H9 (cell line): ENCODE measurements at regions not wholly inside any gene's neighbourhood (a gene's known extent, or its start where the extent isn't known, plus 50 kb on each side); places are given as distances from the start of the nearest gene placed in this dataset.

Source experiments
- DNase-seq: peaks from one replicate; pipeline ENCODE4 v3.0.0-alpha.2; 2017
- H2AFZ ChIP-seq: one replicate; pipeline ENCODE4 v1.6.1; 2013; ENCODE audit warnings: mild to moderate bottlenecking, low read length, control low read depth, moderate library complexity
- H2AK5ac ChIP-seq: 2 replicates; pipeline ENCODE4 v1.6.1; 2013; ENCODE audit warnings: low read length, control low read depth, mixed read lengths; ENCODE audit not compliant: insufficient read length
- H2BK120ac ChIP-seq: one replicate; pipeline ENCODE4 v1.6.1; 2013; ENCODE audit warnings: low read depth, mild to moderate bottlenecking, low read length, control low read depth, inconsistent platforms; ENCODE audit not compliant: poor library complexity, severe bottlenecking
- H2BK12ac ChIP-seq: 2 replicates; pipeline ENCODE4 v1.6.1; 2013; ENCODE audit warnings: low read length, control low read depth, mixed read lengths, low read depth; ENCODE audit not compliant: insufficient read length
- H2BK15ac ChIP-seq: 2 replicates; pipeline ENCODE4 v1.6.1; 2013; ENCODE audit warnings: low read depth, low read length, control low read depth
- H2BK20ac ChIP-seq: one replicate; pipeline ENCODE4 v1.6.1; 2013; ENCODE audit warnings: low read depth, mild to moderate bottlenecking, low read length, control low read depth, inconsistent platforms; ENCODE audit not compliant: poor library complexity, severe bottlenecking
- H2BK5ac ChIP-seq: 2 replicates; pipeline ENCODE4 v1.6.1; 2013; ENCODE audit warnings: low read length, control low read depth, mixed read lengths; ENCODE audit not compliant: insufficient read length
- H3K14ac ChIP-seq: 2 replicates; pipeline ENCODE4 v1.6.1; 2013; ENCODE audit warnings: low read length, control low read depth; ENCODE audit not compliant: insufficient read depth
- H3K18ac ChIP-seq: 2 replicates; pipeline ENCODE4 v1.6.1; 2013; ENCODE audit warnings: low read depth, mild to moderate bottlenecking, mixed read lengths, low read length, control low read depth; ENCODE audit not compliant: insufficient read length
- H3K23ac ChIP-seq: 2 replicates; pipeline ENCODE4 v1.6.1; 2013; ENCODE audit warnings: low read length, control low read depth, mixed read lengths, low read depth; ENCODE audit not compliant: insufficient read length
- H3K23me2 ChIP-seq: 2 replicates; pipeline ENCODE4 v1.6.1; 2013; ENCODE audit warnings: low read depth, mild to moderate bottlenecking, mixed read lengths, low read length, control low read depth; ENCODE audit not compliant: insufficient read length, poor library complexity, severe bottlenecking
- H3K27ac ChIP-seq: 2 replicates; pipeline ENCODE4 v1.5.1; 2013; ENCODE audit warnings: low read length, control low read depth, mixed read lengths, low read depth; ENCODE audit not compliant: insufficient read length
- H3K27me3 ChIP-seq: 2 replicates; pipeline ENCODE4 v1.6.1; 2013; ENCODE audit warnings: low read length, control low read depth, inconsistent platforms; ENCODE audit not compliant: insufficient read depth
- H3K4ac ChIP-seq: 2 replicates; pipeline ENCODE4 v1.6.1; 2013; ENCODE audit warnings: low read depth, mild to moderate bottlenecking, control low read depth, inconsistent platforms, low read length, moderate library complexity
- H3K4me1 ChIP-seq: 2 replicates; pipeline ENCODE4 v1.6.1; 2013; ENCODE audit warnings: low read length, control low read depth, inconsistent platforms; ENCODE audit not compliant: insufficient read depth
- H3K4me2 ChIP-seq: 2 replicates; pipeline ENCODE4 v1.6.1; 2013; ENCODE audit warnings: low read length, control low read depth, mixed read lengths; ENCODE audit not compliant: insufficient read length, insufficient read depth
- H3K56ac ChIP-seq: 2 replicates; pipeline ENCODE4 v1.6.1; 2013; ENCODE audit warnings: low read depth, mild to moderate bottlenecking, mixed read lengths, low read length, control low read depth; ENCODE audit not compliant: insufficient read length
- H3K79me1 ChIP-seq: 2 replicates; pipeline ENCODE4 v1.6.1; 2013; ENCODE audit warnings: low read depth, mild to moderate bottlenecking, moderate library complexity, low read length, control low read depth, inconsistent platforms; ENCODE audit not compliant: insufficient read depth, poor library complexity, severe bottlenecking
- H3K79me2 ChIP-seq: 2 replicates; pipeline ENCODE4 v1.6.1; 2013; ENCODE audit warnings: low read length, control low read depth, inconsistent platforms; ENCODE audit not compliant: insufficient read depth
- H3K9ac ChIP-seq: 2 replicates; pipeline ENCODE4 v1.6.1; 2013; ENCODE audit warnings: low read length, control low read depth, mixed read lengths; ENCODE audit not compliant: insufficient read length; ENCODE audit errors: extremely low read depth
- H3K9me3 ChIP-seq: one replicate; pipeline ENCODE4 v1.6.1; 2013; ENCODE audit warnings: low read depth, low read length, inconsistent platforms; ENCODE audit not compliant: control insufficient read depth
- H3T11ph ChIP-seq: one replicate; pipeline ENCODE4 v1.6.1; 2013; ENCODE audit warnings: mild to moderate bottlenecking, low read length, control low read depth, inconsistent platforms
- H4K20me1 ChIP-seq: one replicate; pipeline ENCODE4 v1.6.1; 2013; ENCODE audit not compliant: control insufficient read depth, insufficient read length, insufficient read depth
- H4K5ac ChIP-seq: 2 replicates; pipeline ENCODE4 v1.6.1; 2013; ENCODE audit warnings: low read depth, mild to moderate bottlenecking, mixed read lengths, low read length, control low read depth; ENCODE audit not compliant: insufficient read length
- H4K8ac ChIP-seq: replicated peaks from 2 replicates; pipeline ENCODE4 v1.6.1; 2013; ENCODE audit warnings: low read length, control low read depth, mixed read lengths, low read depth; ENCODE audit not compliant: insufficient read length
- H4K91ac ChIP-seq: 2 replicates; pipeline ENCODE4 v1.6.1; 2013; ENCODE audit warnings: low read depth, mild to moderate bottlenecking, moderate library complexity, mixed read lengths, low read length, control low read depth; ENCODE audit not compliant: insufficient read length
- H3K27ac Mint-ChIP-seq, 3 experiments: 2 replicates in 2 of 3; 3 replicates in 1 of 3; pipeline ENCODE4 v1.8.0; 2020 to 2021; ENCODE audit warnings: mixed read lengths in 3 of 3, mild to moderate bottlenecking in 1 of 3, moderate library complexity in 1 of 3
- H3K27me3 Mint-ChIP-seq: 2 replicates; pipeline ENCODE4 v1.8.0; 2021; ENCODE audit warnings: low read depth, mild to moderate bottlenecking, moderate library complexity, mixed read lengths
- H3K36me3 Mint-ChIP-seq, 3 experiments: 2 replicates in 2 of 3; 3 replicates in 1 of 3; pipeline ENCODE4 v1.8.0; 2020 to 2021; ENCODE audit warnings: low read depth in 3 of 3, mixed read lengths in 3 of 3; ENCODE audit not compliant: insufficient read depth in 1 of 3
- H3K4me1 Mint-ChIP-seq, 2 experiments: 2 replicates each; pipeline ENCODE4 v1.8.0; 2020; ENCODE audit warnings: mixed read lengths in 2 of 2
- H3K4me3 Mint-ChIP-seq, 2 experiments: 2 replicates in 1 of 2; 3 replicates in 1 of 2; pipeline ENCODE4 v1.8.0; 2020 to 2021; ENCODE audit warnings: mild to moderate bottlenecking in 2 of 2, mixed read lengths in 2 of 2, moderate library complexity in 1 of 2
- H3K9me3 Mint-ChIP-seq, 2 experiments: 2 replicates in 1 of 2; 3 replicates in 1 of 2; pipeline ENCODE4 v1.8.0; 2020; ENCODE audit warnings: mild to moderate bottlenecking in 2 of 2, mixed read lengths in 2 of 2, moderate library complexity in 1 of 2
- WGBS: extraction: QIAGEN DNeasy Blood & Tissue Kit; methylation state at CpG from one replicate; pipeline ENCODE4 v1.1.7; 2013; ENCODE audit warnings: missing lambda C conversion rate, low lambda C conversion rate, mixed read lengths; ENCODE audit not compliant: insufficient read length; ENCODE audit errors: extremely low coverage; 5-methylcytosine and 5-hydroxymethylcytosine counted together
- TF ChIP-seq, protein P1 (sequence below): fragments of 200-600 bp; sonication (generic); conservative IDR thresholded peaks from 3 replicates; pipeline ENCODE4 v1.8.0; 2021; ENCODE audit warnings: antibody characterized with exemption, mild to moderate bottlenecking

DNA sequence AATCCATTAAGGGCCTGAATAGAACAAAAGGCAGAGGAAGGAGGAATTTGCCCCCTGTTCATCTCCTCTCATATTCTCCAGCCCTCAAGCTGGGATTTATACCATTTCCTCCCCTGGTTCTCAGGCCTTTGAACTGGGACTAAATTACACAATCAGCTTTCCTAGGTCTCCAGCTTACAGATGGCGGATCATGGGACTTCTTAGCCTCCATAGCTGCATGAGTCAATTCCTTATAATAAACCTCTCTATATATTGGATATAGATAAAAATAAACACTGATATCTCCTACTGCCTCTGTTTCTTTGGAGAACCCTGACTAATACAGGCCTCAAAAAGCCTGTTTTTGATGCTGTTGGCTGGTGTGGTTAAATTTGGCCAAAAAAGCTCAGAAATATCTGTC lies 84.5 kb upstream of the TMEM108 start:
- no peak for DNase-seq
- H3K27ac Mint-ChIP-seq = no peak overlapping the region
- Histone ChIP-seq H3K23me2 (no peaks in the 10 kb centered on the region), H2BK120ac (no peak overlapping the region), H4K5ac (no peak overlapping the region), H3K23ac (no peak overlapping the region), H3K79me1 (no peaks in the 10 kb centered on the region), H3K79me2 (no peaks in the 10 kb centered on the region), H3K4me1 (no peaks in the 10 kb centered on the region), H2BK20ac (no peak overlapping the region), H2AK5ac (no peak overlapping the region), H2BK12ac (no peak overlapping the region), H2AFZ (no peak overlapping the region), H2BK15ac (no peak overlapping the region), H3K14ac (no peak overlapping the region), H3K9me3 (no peaks in the 10 kb centered on the region), H4K20me1 (no peaks in the 10 kb centered on the region), H3T11ph (no peak overlapping the region), H3K9ac (no peak overlapping the region), H3K4ac (no peak overlapping the region), H3K27ac (no peak overlapping the region), H2BK5ac (no peak overlapping the region), H3K27me3 (no peaks in the 10 kb centered on the region), H3K4me2 (no peak overlapping the region), H4K91ac (no peak overlapping the region), H3K18ac (no peak overlapping the region), H3K56ac (no peak overlapping the region), H4K8ac (no peak overlapping the region)
- peaks cover 6 to 9% of the 10 kb centered on the region in 2 experiments for H3K4me1 Mint-ChIP-seq
- no peak overlapping the region for H3K4me3 Mint-ChIP-seq
- WGBS = no CpG with 5 or more reads among the region's 1 CpG
- H3K36me3 Mint-ChIP-seq = peaks cover 0 to 7% (median 0%) of the 10 kb centered on the region in 3 experiments; a peak in 5 of 7 replicates
- H3K9me3 Mint-ChIP-seq = peaks cover 0 to 4% of the 10 kb centered on the region in 2 experiments; a peak in 4 of 5 replicates
- TF ChIP-seq, protein P1, sequence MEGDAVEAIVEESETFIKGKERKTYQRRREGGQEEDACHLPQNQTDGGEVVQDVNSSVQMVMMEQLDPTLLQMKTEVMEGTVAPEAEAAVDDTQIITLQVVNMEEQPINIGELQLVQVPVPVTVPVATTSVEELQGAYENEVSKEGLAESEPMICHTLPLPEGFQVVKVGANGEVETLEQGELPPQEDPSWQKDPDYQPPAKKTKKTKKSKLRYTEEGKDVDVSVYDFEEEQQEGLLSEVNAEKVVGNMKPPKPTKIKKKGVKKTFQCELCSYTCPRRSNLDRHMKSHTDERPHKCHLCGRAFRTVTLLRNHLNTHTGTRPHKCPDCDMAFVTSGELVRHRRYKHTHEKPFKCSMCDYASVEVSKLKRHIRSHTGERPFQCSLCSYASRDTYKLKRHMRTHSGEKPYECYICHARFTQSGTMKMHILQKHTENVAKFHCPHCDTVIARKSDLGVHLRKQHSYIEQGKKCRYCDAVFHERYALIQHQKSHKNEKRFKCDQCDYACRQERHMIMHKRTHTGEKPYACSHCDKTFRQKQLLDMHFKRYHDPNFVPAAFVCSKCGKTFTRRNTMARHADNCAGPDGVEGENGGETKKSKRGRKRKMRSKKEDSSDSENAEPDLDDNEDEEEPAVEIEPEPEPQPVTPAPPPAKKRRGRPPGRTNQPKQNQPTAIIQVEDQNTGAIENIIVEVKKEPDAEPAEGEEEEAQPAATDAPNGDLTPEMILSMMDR = no peak
- no peaks in the 10 kb centered on the region; the same call in 1 of the 2 replicates for H3K27me3 Mint-ChIP-seq
